ENCODE measurements at regions not wholly inside any gene's neighbourhood (a gene's known extent, or its start where the extent isn't known, plus 50 kb on each side); places are given as distances from the start of the nearest gene placed in this dataset.
"Not testable (repeated sequence)": the region's sequence is repeated elsewhere in the genome, so short reads cannot be mapped to it uniquely, and the experiment has no call there.

- not testable (repeated sequence) for DNase-seq (ENCODE audit: low read depth in 2 of 2)
Measured at GRCh38 chr1:149360351-149360750, 114.5 kb upstream of the NBPF19 start.

DNA sequence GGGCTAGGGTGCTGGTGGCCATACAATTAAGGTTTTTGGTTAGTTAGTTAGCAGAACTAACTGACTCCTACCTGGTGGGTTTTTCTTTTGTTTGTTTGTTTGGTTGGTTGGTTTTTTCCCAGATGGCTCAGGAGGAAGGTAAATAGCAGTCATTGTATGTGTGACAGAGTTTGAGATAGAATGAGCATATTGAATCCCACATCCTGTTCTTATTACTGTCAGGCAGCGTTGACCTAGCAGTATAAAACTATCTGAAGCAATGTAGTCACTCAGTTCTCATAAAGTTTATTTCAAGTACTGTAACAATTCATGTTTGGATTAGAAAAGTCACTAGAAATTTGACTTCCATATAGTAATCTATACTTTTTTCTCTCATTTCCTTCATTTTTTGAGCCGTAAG is 113.5 kb upstream of the NBPF19 start:
- DNase-seq (ENCODE audit: low read depth in 2 of 2) = not testable (repeated sequence)

DNA sequence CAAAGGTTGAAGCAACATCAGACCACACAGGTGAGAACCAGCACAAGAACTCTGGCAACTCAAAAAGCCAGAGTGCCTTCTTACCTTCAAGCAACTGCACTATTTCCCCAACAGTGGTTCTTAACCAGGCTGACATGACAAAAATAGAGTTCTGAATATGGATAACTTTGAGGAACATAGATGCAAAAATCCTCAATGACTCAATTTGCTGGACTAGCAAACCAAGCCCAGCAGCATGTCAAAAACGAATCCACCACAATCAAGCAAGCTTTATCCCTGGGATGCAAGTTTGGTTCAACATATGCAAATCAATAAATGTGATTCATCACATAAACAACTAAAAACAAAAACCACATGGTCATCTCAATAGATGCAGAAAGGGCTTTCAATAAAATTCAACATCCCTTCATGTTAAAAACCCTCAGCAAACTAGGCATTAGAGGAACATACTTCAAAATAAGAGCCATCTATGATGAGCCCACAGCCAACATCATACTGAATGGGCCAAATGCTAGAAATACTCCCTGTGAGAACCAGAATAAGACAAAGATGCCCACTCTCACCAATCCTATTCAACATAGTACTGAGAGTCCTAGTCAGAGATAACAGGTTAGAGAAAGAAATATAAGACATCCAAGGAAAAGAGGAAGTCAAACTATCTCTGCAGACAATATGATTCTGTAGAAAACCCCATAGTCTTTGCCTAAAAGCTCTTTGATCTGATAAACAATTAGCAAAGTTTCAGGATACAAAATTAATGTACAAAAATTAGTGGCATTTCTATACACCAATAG is 110.5 kb upstream of the NBPF19 start:
- DNase-seq (ENCODE audit: low read depth in 2 of 2) = not testable (repeated sequence)

GRCh38 chr1:149366402-149366801 is 108.4 kb upstream of the NBPF19 start:
- not testable (repeated sequence) for DNase-seq (ENCODE audit: low read depth in 2 of 2)

DNA sequence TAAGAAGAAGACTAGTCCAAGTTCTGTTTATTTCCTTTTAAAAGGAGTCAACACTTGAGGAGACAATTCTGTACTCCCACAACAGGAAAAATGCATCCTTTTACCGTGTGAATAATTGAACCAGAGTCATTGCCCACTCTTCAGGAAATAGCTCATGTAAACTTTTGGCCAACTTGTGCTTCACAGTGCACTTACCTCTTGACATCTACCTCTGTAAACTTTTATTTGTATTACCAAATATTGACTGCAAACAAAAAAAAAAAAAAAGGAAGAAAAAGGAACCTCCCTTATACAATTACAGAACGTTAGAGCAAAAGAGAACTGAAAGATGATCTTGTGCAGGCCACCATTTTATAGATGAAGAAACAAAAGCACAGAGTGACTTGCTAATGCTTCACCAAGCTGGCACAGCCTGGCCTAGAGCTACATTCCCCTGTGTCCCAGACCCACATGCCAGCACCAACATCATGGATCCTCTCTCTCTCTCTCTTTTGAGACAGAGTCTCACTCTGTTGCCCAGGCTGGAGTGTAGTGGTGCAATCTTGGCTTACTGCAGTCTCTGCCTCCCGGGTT is 107.3 kb upstream of the NBPF19 start:
- not testable (repeated sequence) for DNase-seq (ENCODE audit: low read depth in 2 of 2)

DNA sequence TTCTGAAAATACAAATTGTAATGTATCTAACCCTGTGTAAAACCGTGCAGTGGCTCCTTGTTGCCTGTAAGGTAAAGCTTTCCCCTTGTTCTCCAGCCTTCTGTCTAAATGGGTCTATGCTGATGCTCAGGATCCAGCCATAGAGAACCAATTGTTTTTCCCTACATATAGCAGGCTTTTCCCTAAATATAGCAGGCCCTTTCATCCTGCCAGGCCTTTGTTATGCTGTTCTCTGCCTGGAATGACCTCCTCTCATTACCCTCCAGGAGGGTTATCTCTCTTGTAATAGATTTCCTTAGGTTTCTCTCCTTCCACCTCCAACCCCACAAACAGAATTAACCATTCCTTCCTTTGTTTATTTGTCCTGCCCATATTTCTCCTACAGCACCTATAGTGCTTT is 106.5 kb upstream of the NBPF19 start:
- not testable (repeated sequence) for DNase-seq (ENCODE audit: low read depth in 2 of 2)

GRCh38 chr1:149369081-149369480 is 105.8 kb upstream of the NBPF19 start:
- not testable (repeated sequence) for DNase-seq (ENCODE audit: low read depth in 2 of 2)

GRCh38 chr1:149371955-149372354 is 102.9 kb upstream of the NBPF19 start:
- DNase-seq (ENCODE audit: low read depth in 2 of 2) = not testable (repeated sequence)

- not testable (repeated sequence) for DNase-seq (ENCODE audit: low read depth in 2 of 2)
Measured at GRCh38 chr1:149378462-149378861, 96.4 kb upstream of the NBPF19 start.

DNA sequence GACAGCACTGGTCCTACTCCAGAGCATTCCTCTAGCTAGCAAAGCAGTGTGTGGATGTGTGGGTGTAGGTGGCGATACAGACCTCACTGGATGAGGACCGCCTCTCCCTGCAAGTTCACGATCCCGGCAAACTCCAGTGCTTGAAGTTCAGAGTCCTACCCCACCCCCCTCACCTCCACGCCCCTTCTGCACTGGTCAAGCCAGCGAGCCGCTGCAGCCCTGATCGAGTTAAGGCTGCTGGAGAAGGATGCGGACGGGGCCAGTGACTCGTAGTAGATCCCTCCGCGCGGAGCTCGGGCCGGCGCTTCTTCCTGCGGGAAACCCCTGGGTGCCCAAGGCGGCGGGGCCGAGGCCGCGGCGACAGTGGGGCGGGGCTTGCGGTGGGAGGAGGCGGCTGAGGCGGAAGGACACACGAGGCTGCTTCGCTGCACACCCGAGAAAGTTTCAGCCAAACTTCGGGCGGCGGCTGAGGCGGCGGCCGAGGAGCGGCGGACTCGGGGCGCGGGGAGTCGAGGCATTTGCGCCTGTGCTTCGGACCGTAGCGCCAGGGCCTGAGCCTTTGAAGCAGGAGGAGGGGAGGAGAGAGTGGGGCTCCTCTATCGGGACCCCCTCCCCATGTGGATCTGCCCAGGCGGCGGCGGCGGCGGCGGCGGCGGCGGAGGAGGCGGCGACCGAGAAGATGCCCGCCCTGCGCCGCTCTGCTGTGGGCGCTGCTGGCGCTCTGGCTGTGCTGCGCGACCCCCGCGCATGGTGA is 84.5 kb upstream of the NBPF19 start:
- peak; percentile 28 to 34 for DNase-seq (ENCODE audit: low read depth in 2 of 2)

- DNase-seq (ENCODE audit: low read depth in 2 of 2) = not testable (repeated sequence)
Measured at GRCh38 chr1:149390931-149391330, 83.9 kb upstream of the NBPF19 start.

DNA sequence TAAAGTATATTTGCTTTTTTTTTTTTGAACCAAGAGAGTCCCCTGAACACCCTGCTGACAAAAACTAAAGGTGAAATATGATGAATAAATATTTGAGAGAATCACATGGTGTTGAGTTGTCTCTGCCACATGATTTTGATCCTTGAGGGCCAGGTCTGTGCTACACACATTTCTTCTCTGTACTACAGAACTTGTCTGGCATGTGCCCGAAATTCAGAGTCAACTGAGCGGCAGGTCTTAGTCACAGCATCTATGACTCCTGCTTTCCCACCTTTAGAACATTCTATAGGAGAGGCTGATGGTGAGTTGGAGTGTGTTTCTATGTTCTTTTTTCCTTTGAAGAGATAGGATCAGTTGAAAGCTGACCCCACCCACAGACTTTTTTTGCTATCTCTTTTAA is 79.0 kb upstream of the NBPF19 start:
- not testable (repeated sequence) for DNase-seq (ENCODE audit: low read depth in 2 of 2)

DNA sequence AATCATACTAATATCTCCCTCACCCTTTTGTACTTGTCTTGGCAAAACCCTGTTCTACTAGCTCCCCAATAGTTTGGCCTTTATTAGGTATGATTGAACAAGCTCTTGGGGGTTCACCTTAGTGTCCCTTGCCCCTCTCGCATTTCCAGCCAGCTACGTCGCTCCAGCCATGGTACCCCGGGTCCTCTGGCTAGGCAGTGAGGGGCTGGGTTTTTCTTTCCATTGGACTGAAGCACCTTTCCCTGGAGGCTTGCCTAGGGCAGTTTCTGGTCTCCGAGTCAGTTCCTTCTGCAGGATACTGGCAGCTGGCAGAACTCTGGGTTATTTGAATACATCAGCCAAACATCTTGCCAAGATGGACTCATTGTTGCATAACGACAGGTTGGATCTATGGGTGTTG is 76.3 kb upstream of the NBPF19 start:
- not testable (repeated sequence) for DNase-seq (ENCODE audit: low read depth in 2 of 2)

GRCh38 chr1:149408404-149408803 is 66.4 kb upstream of the NBPF19 start:
- DNase-seq (ENCODE audit: low read depth in 2 of 2) = not testable (repeated sequence)

- not testable (repeated sequence) for DNase-seq (ENCODE audit: low read depth in 2 of 2)
Measured at GRCh38 chr1:149415373-149415772, 59.5 kb upstream of the NBPF19 start.

DNA sequence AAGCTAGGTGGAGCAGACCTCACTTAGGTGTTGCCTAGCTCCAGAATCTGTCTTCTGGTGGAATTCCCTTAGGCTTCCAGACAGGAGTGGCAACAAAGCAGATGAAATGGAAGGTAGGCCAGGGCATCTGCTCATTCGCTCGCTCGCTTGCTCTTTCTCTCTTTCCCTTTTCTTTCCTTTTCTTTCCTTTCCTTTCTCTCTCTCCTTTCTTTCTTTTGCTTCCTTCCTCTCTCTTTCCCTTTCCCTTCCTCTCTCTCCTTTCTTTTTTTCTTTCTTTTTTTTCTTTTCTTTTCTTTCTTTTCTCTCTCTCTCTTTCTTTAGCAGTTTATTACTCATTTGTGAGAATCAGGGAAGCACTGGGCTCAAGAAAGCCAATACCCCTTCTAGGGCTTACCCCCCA is 56.1 kb upstream of the NBPF19 start:
- DNase-seq (ENCODE audit: low read depth in 2 of 2) = not testable (repeated sequence)

DNA sequence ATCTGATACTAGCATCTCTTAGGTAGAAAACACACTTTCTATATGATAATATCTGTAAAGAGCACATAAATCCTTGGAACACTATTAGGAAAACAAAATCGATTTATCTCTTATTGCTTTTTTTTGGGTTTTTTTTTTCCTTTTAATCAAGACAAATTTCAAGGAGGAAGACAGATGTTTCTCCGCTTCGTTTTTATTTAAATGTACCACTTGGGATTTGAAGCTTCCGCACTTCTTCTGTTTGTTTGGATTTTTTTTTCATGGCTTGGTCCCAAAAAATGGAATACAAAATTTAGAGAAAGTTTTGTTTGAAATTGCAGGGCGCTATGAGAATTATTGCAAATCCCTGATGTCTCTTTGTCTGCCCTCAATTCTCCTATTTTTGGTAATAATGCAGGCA is 51.7 kb upstream of the NBPF19 start:
- DNase-seq (ENCODE audit: low read depth in 2 of 2) = not testable (repeated sequence)
